Activated CD4-positive, alpha-beta T cell treated with anti-CD3 and anti-CD28 coated beads, Interleukin-2, amount 50 U/mL, for 16 hours (primary cell): ENCODE measurements at regions not wholly inside any gene's neighbourhood (a gene's known extent, or its start where the extent isn't known, plus 50 kb on each side); places are given as distances from the start of the nearest gene placed in this dataset.

Experiments
- DNase-seq: peaks from one replicate; pipeline ENCODE4 v3.0.0-alpha.2; 2020

GRCh38 chr3:193879099-193879863 is 256.7 kb upstream of the HES1 start:
- DNase-seq: no peak

GRCh38 chr3:193879864-193880242 is 256.1 kb upstream of the HES1 start:
- DNase-seq: no peak

DNA sequence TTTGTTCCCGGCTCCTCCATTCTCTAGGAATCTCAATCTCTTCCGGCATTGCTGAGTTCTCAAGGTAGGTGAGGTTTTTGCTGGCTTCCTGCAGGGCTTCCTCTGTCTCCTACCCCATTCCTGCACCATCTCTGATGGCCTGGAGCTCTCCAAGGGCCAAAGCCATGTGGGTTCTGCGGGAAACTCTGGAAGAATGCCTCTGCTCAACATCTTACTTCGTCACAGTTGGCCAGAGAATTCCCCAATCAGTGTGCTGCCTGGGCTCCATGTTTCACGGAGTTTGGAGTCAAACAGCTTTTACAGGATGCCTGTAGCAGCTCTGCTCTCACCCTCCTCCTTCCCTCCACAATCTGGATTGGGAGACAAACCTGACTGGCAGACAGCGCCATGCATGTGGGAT is 253.9 kb upstream of the HES1 start:
- no peak for DNase-seq

GRCh38 chr3:193883551-193883950 is 252.4 kb upstream of the HES1 start:
- DNase-seq: no peak

DNA sequence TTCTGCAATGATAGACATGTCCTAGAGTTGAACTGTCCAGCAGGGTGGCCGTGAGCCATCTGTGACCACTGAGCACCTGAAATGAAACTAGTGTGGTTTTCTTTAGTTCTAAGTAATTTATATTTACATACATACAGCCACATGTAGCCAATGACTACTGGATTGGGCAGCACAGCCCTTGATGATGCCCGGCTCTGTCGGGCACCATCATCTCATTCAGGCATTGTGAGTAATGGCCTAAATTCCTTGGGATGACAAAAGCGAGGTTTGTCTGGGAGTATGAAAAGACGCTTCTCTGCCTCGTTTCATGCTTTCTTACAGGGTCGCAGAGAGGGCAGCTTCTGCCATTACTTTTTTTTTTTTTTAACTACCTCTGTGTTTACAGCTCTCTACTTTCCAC is 251.9 kb upstream of the HES1 start:
- no peak for DNase-seq

DNA sequence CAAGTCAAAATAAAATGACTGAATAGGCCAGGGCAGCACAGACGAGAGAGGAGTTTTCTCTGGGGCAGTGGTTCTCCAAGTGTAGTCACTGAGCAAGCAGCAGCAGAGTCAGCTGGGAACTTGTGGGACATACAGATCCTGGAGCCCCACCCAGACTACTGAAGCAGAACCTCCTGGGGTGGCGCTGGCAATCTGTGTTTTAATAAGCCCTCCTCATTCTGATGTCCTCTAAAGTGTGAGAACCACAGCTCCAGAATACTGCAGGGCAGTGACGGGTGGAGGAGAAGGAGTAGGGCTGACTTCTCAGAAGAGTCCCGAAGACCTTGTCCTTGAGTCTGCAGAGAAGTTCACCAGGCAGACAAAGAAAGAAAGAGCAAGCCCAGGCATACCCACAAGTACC is 251.3 kb upstream of the HES1 start:
- DNase-seq: no peak

GRCh38 chr3:193885832-193886231 is 250.1 kb upstream of the HES1 start:
- no peak for DNase-seq

GRCh38 chr3:193890016-193890897 is 245.7 kb upstream of the HES1 start:
- no peak for DNase-seq

GRCh38 chr3:193894121-193894863 is 241.7 kb upstream of the HES1 start:
- DNase-seq: no peak

- DNase-seq: no peak
These were observed 240.5 kb upstream of the HES1 start for GRCh38 chr3:193895409-193895808.

- DNase-seq: no peak
These were observed 239.5 kb upstream of the HES1 start for GRCh38 chr3:193896419-193896818.

DNA sequence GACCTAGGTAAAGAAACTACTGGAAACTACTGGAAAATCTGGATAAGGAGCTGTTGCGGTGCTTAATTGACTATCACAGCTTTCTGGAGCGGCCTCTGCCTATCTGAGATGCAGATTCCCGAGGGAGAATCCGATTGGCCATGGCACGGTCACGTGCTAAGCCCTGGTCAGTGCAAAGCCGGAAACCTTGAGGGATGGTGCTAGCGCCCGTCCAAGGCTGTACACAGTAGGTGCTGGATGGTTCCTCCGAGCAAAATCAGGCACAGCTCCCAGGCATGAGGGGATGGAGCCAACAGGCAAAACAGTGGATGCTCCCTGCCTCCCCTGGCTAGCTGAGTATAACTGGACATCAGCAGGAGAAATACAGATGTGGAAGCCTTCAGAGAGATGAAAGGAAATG is 238.7 kb upstream of the HES1 start:
- DNase-seq: no peak

- DNase-seq: no peak
These were observed 238.2 kb upstream of the HES1 start for GRCh38 chr3:193897731-193898180.

DNA sequence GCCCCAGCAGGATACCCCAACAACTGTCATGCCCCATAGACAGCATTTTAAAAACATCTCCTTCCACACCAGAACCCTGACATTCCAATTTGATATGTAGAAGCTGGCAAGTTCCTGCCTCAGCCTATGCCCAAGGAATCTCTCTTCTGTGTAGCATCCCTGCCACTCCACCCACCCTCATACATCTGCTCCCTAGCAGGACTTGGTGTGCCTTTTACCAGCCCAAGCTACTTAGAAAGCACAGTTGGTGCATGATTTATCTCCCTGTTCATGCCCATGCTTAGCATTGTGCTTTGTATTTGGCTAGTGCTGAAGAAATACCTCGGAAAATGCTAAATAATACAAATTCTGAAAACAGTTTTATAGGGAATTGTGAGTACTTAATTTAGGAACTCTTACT is 236.9 kb upstream of the HES1 start:
- no peak for DNase-seq

DNA sequence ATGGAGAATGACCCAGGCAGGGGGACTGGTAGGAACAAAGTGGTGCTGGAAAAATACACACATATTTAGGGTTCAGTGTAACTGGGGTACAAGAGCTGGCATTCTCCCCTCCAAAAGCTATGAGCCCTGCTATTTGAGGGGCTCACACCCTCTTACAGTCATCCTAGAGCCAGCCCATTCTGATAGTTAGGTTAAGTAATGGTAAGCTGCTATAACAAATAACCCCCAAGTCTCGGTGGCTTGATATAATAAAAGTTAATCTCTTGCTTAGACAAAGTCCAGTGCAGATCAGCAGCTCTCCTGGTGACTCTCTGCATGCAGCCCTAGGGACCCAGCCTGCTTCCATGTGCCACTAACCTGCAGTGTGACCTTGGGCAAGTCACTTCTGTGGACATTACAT is 234.9 kb upstream of the HES1 start:
- no peak for DNase-seq

- DNase-seq: no peak
These were observed 233.1 kb upstream of the HES1 start for GRCh38 chr3:193902607-193903511.

DNA sequence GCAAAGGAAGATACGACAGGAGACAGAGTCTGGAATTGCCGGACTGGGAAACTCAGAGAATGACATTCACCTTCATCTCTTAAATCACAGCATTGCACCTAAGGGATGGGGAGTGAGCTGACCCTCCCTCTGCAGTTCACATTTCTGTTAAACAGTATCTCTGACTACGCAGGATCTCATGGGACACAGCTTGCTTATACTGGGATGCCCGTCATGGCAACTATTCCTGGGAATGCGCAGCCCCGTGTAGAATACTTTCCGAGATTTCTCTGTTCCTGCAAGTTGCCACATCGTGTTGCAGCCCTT is 232.5 kb upstream of the HES1 start:
- no peak for DNase-seq

DNA sequence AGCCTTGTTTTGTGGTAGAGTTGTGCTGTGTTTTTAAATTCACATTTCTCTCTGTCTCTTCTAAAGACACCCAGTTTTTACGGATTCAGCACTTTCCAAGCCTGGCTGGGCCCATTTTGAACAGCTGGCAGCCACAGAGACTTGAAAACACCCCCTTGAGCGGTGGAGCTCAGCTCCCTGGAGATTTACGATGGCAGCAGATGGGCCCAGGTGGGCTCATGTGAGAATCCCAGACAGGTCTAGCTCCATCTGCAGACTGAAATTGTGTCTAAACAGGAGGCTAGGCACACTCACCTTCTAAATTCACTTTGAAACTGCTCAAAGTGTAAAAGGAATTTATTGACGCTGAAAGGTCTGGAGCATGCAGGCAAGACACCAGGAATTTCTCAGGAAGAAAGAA is 232.0 kb upstream of the HES1 start:
- no peak for DNase-seq

DNA sequence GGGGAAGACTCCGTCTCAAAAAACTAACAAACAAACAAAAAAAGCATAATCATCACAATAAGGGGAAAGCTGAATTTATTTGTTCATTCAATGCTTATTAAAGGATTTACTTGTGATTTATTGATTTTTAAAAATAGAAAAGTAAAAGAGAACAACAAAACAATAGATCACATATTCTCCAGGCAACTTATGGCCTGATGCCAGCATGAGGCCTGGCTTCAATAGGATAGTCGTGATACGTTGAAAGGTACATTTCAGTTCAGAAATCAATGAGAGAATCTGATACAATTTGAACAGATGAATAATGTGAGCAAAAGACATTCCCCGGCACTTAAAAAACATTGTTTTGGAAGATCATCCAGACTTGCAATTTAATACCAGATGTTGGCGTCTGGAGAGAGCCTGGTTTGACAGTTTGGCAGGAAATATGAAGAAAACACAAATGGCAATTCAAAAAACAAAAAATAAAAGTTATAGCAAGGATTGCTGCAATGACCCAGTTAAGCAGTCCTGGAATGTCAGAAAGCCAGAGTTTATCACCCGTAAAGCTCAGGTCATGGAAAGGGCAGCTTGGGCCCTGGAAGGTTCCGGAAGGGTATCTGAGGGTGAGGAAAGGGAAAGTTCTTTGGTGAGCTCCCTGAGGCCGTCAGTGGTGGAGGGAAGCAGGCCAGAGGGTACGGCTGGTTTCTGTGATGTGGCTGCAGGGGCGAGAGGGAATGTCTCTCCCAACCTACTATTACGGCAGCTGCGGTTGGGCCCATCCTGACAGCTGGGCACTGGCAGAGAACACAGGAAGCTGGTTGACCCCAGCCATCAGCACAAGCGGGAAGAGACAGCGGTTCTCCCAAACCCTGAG is 230.2 kb upstream of the HES1 start:
- DNase-seq: no peak

DNA sequence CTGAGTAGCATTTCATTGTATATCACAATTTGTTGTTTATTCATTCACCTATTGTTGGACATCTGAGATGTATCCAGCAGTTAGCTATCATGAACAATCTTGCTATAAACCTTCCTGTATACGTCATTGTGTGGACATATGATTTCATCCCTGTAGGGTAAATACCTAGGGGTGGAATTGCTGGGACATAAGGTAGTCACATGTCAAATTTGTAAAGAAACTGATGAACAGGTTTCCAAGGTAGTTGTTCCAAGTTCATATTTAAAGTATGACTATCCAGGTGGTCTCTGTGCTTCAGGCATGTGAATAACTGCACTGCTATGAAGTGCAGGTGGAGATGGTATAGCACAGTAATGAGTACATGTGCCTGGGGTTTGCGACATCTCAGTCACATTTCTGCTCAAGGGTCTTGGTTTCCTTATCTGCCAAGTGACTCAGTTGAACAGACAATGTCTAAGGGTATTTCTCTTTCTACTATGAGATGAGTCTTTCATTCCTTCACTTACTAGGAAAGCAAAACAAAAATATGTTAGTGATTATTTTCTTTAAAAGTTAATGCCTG is 229.0 kb upstream of the HES1 start:
- no peak for DNase-seq

- DNase-seq: no peak
These were observed 227.7 kb upstream of the HES1 start for GRCh38 chr3:193908181-193908744.
